H9 (cell line): ENCODE measurements at regions not wholly inside any gene's neighbourhood (a gene's known extent, or its start where the extent isn't known, plus 50 kb on each side); places are given as distances from the start of the nearest gene placed in this dataset.

Experiments used
- DNase-seq: peaks from one replicate; pipeline ENCODE4 v3.0.0-alpha.2; 2017
- H2AFZ ChIP-seq: one replicate; pipeline ENCODE4 v1.6.1; 2013; ENCODE audit warnings: mild to moderate bottlenecking, low read length, control low read depth, moderate library complexity
- H2AK5ac ChIP-seq: 2 replicates; pipeline ENCODE4 v1.6.1; 2013; ENCODE audit warnings: low read length, control low read depth, mixed read lengths; ENCODE audit not compliant: insufficient read length
- H2BK120ac ChIP-seq: one replicate; pipeline ENCODE4 v1.6.1; 2013; ENCODE audit warnings: low read depth, mild to moderate bottlenecking, low read length, control low read depth, inconsistent platforms; ENCODE audit not compliant: poor library complexity, severe bottlenecking
- H2BK12ac ChIP-seq: 2 replicates; pipeline ENCODE4 v1.6.1; 2013; ENCODE audit warnings: low read length, control low read depth, mixed read lengths, low read depth; ENCODE audit not compliant: insufficient read length
- H2BK15ac ChIP-seq: 2 replicates; pipeline ENCODE4 v1.6.1; 2013; ENCODE audit warnings: low read depth, low read length, control low read depth
- H2BK20ac ChIP-seq: one replicate; pipeline ENCODE4 v1.6.1; 2013; ENCODE audit warnings: low read depth, mild to moderate bottlenecking, low read length, control low read depth, inconsistent platforms; ENCODE audit not compliant: poor library complexity, severe bottlenecking
- H2BK5ac ChIP-seq: 2 replicates; pipeline ENCODE4 v1.6.1; 2013; ENCODE audit warnings: low read length, control low read depth, mixed read lengths; ENCODE audit not compliant: insufficient read length
- H3K14ac ChIP-seq: 2 replicates; pipeline ENCODE4 v1.6.1; 2013; ENCODE audit warnings: low read length, control low read depth; ENCODE audit not compliant: insufficient read depth
- H3K18ac ChIP-seq: 2 replicates; pipeline ENCODE4 v1.6.1; 2013; ENCODE audit warnings: low read depth, mild to moderate bottlenecking, mixed read lengths, low read length, control low read depth; ENCODE audit not compliant: insufficient read length
- H3K23ac ChIP-seq: 2 replicates; pipeline ENCODE4 v1.6.1; 2013; ENCODE audit warnings: low read length, control low read depth, mixed read lengths, low read depth; ENCODE audit not compliant: insufficient read length
- H3K23me2 ChIP-seq: 2 replicates; pipeline ENCODE4 v1.6.1; 2013; ENCODE audit warnings: low read depth, mild to moderate bottlenecking, mixed read lengths, low read length, control low read depth; ENCODE audit not compliant: insufficient read length, poor library complexity, severe bottlenecking
- H3K27ac ChIP-seq: 2 replicates; pipeline ENCODE4 v1.5.1; 2013; ENCODE audit warnings: low read length, control low read depth, mixed read lengths, low read depth; ENCODE audit not compliant: insufficient read length
- H3K27me3 ChIP-seq: 2 replicates; pipeline ENCODE4 v1.6.1; 2013; ENCODE audit warnings: low read length, control low read depth, inconsistent platforms; ENCODE audit not compliant: insufficient read depth
- H3K4ac ChIP-seq: 2 replicates; pipeline ENCODE4 v1.6.1; 2013; ENCODE audit warnings: low read depth, mild to moderate bottlenecking, control low read depth, inconsistent platforms, low read length, moderate library complexity
- H3K4me1 ChIP-seq: 2 replicates; pipeline ENCODE4 v1.6.1; 2013; ENCODE audit warnings: low read length, control low read depth, inconsistent platforms; ENCODE audit not compliant: insufficient read depth
- H3K4me2 ChIP-seq: 2 replicates; pipeline ENCODE4 v1.6.1; 2013; ENCODE audit warnings: low read length, control low read depth, mixed read lengths; ENCODE audit not compliant: insufficient read length, insufficient read depth
- H3K56ac ChIP-seq: 2 replicates; pipeline ENCODE4 v1.6.1; 2013; ENCODE audit warnings: low read depth, mild to moderate bottlenecking, mixed read lengths, low read length, control low read depth; ENCODE audit not compliant: insufficient read length
- H3K79me1 ChIP-seq: 2 replicates; pipeline ENCODE4 v1.6.1; 2013; ENCODE audit warnings: low read depth, mild to moderate bottlenecking, moderate library complexity, low read length, control low read depth, inconsistent platforms; ENCODE audit not compliant: insufficient read depth, poor library complexity, severe bottlenecking
- H3K79me2 ChIP-seq: 2 replicates; pipeline ENCODE4 v1.6.1; 2013; ENCODE audit warnings: low read length, control low read depth, inconsistent platforms; ENCODE audit not compliant: insufficient read depth
- H3K9ac ChIP-seq: 2 replicates; pipeline ENCODE4 v1.6.1; 2013; ENCODE audit warnings: low read length, control low read depth, mixed read lengths; ENCODE audit not compliant: insufficient read length; ENCODE audit errors: extremely low read depth
- H3K9me3 ChIP-seq: one replicate; pipeline ENCODE4 v1.6.1; 2013; ENCODE audit warnings: low read depth, low read length, inconsistent platforms; ENCODE audit not compliant: control insufficient read depth
- H3T11ph ChIP-seq: one replicate; pipeline ENCODE4 v1.6.1; 2013; ENCODE audit warnings: mild to moderate bottlenecking, low read length, control low read depth, inconsistent platforms
- H4K20me1 ChIP-seq: one replicate; pipeline ENCODE4 v1.6.1; 2013; ENCODE audit not compliant: control insufficient read depth, insufficient read length, insufficient read depth
- H4K5ac ChIP-seq: 2 replicates; pipeline ENCODE4 v1.6.1; 2013; ENCODE audit warnings: low read depth, mild to moderate bottlenecking, mixed read lengths, low read length, control low read depth; ENCODE audit not compliant: insufficient read length
- H4K8ac ChIP-seq: replicated peaks from 2 replicates; pipeline ENCODE4 v1.6.1; 2013; ENCODE audit warnings: low read length, control low read depth, mixed read lengths, low read depth; ENCODE audit not compliant: insufficient read length
- H4K91ac ChIP-seq: 2 replicates; pipeline ENCODE4 v1.6.1; 2013; ENCODE audit warnings: low read depth, mild to moderate bottlenecking, moderate library complexity, mixed read lengths, low read length, control low read depth; ENCODE audit not compliant: insufficient read length
- H3K27ac Mint-ChIP-seq, 3 experiments: 2 replicates in 2 of 3; 3 replicates in 1 of 3; pipeline ENCODE4 v1.8.0; 2020 to 2021; ENCODE audit warnings: mixed read lengths in 3 of 3, mild to moderate bottlenecking in 1 of 3, moderate library complexity in 1 of 3
- H3K27me3 Mint-ChIP-seq: 2 replicates; pipeline ENCODE4 v1.8.0; 2021; ENCODE audit warnings: low read depth, mild to moderate bottlenecking, moderate library complexity, mixed read lengths
- H3K36me3 Mint-ChIP-seq, 3 experiments: 2 replicates in 2 of 3; 3 replicates in 1 of 3; pipeline ENCODE4 v1.8.0; 2020 to 2021; ENCODE audit warnings: low read depth in 3 of 3, mixed read lengths in 3 of 3; ENCODE audit not compliant: insufficient read depth in 1 of 3
- H3K4me1 Mint-ChIP-seq, 2 experiments: 2 replicates each; pipeline ENCODE4 v1.8.0; 2020; ENCODE audit warnings: mixed read lengths in 2 of 2
- H3K4me3 Mint-ChIP-seq, 2 experiments: 2 replicates in 1 of 2; 3 replicates in 1 of 2; pipeline ENCODE4 v1.8.0; 2020 to 2021; ENCODE audit warnings: mild to moderate bottlenecking in 2 of 2, mixed read lengths in 2 of 2, moderate library complexity in 1 of 2
- H3K9me3 Mint-ChIP-seq, 2 experiments: 2 replicates in 1 of 2; 3 replicates in 1 of 2; pipeline ENCODE4 v1.8.0; 2020; ENCODE audit warnings: mild to moderate bottlenecking in 2 of 2, mixed read lengths in 2 of 2, moderate library complexity in 1 of 2
- CTCF ChIP-seq: fragments of 200-600 bp; sonication (generic); conservative IDR thresholded peaks from 3 replicates; pipeline ENCODE4 v1.8.0; 2021; ENCODE audit warnings: antibody characterized with exemption, mild to moderate bottlenecking
- WGBS: extraction: QIAGEN DNeasy Blood & Tissue Kit; methylation state at CpG from one replicate; pipeline ENCODE4 v1.1.7; 2013; ENCODE audit warnings: missing lambda C conversion rate, low lambda C conversion rate, mixed read lengths; ENCODE audit not compliant: insufficient read length; ENCODE audit errors: extremely low coverage; 5-methylcytosine and 5-hydroxymethylcytosine counted together

- Histone ChIP-seq H3K79me1 (no peaks in the 10 kb centered on the region), H3K23ac (no peak overlapping the region)
- peaks cover 0 to 2% of the 10 kb centered on the region in 2 experiments; a peak in 1 of 4 replicates for H3K4me1 Mint-ChIP-seq
These were observed 426.8 kb upstream of the CLINT1 start for GRCh38 chr5:158285698-158286097.

More at GRCh38 chr5:158285698-158286097, 426.8 kb upstream of the CLINT1 start:
- H3K36me3 Mint-ChIP-seq = no peaks in the 10 kb centered on the region; a peak in 1 of 7 replicates
- Histone ChIP-seq H2BK120ac (no peak overlapping the region), H3K56ac (no peak overlapping the region), H3K18ac (no peak overlapping the region), H3K23me2 (no peaks in the 10 kb centered on the region), H2BK5ac (no peak overlapping the region), H2BK15ac (no peak overlapping the region), H3K9ac (no peak overlapping the region), H2AK5ac (no peak overlapping the region), H3K27ac (no peak overlapping the region), H2AFZ (no peak overlapping the region), H4K91ac (no peak overlapping the region), H2BK20ac (no peak overlapping the region), H3K4me1 (no peaks in the 10 kb centered on the region), H4K20me1 (no peaks in the 10 kb centered on the region), H3K4me2 (no peak overlapping the region), H3K14ac (no peak overlapping the region), H3T11ph (no peak overlapping the region), H3K27me3 (no peaks in the 10 kb centered on the region), H3K4ac (no peak overlapping the region), H3K79me2 (no peaks in the 10 kb centered on the region), H4K8ac (no peak overlapping the region), H2BK12ac (no peak overlapping the region), H4K5ac (no peak overlapping the region), H3K9me3 (no peaks in the 10 kb centered on the region)
- H3K4me3 Mint-ChIP-seq = no peak overlapping the region
- TF ChIP-seq CTCF = no peak
- no CpG with 5 or more reads among the region's 6 CpGs for WGBS
- no peaks in the 10 kb centered on the region for H3K27me3 Mint-ChIP-seq
- H3K9me3 Mint-ChIP-seq = no peaks in the 10 kb centered on the region; a peak in 1 of 5 replicates
- no peak overlapping the region for H3K27ac Mint-ChIP-seq
- DNase-seq = no peak
